Ovary (tissue), 7 donors: ENCODE measurements at regions not wholly inside any gene's neighbourhood (a gene's known extent, or its start where the extent isn't known, plus 50 kb on each side); places are given as distances from the start of the nearest gene placed in this dataset.

Source experiments
- DNase-seq, 5 donors: peaks; one replicate each; pipeline ENCODE4 v3.0.0-alpha.2; 2019 to 2020
- H3K27ac ChIP-seq, 2 donors: fragments of 200-600 bp; one replicate each; pipeline versions ENCODE4 v1.5.1 to v1.8.0; 2019 to 2022
- H3K27me3 ChIP-seq: fragments of 200-600 bp; one replicate; pipeline ENCODE4 v1.8.0; 2022
- H3K36me3 ChIP-seq: fragments of 200-600 bp; sonication (generic); one replicate; pipeline ENCODE4 v1.5.1; 2019
- H3K4me1 ChIP-seq: one replicate; pipeline ENCODE4 v1.8.1; 2013; ENCODE audit warnings: mild to moderate bottlenecking, moderate library complexity; ENCODE audit not compliant: insufficient read depth
- H3K4me3 ChIP-seq: fragments of 200-600 bp; sonication (generic); one replicate; pipeline ENCODE4 v1.5.1; 2017
- H3K9me3 ChIP-seq, 2 donors: fragments of 200-600 bp in 1 of 2; sonication (generic) in 1 of 2; one replicate each; pipeline versions ENCODE4 v1.5.1 to v1.8.1; 2013 to 2019; ENCODE audit warnings: mild to moderate bottlenecking in 1 of 2, moderate library complexity in 1 of 2
- CTCF ChIP-seq, 3 donors: fragments of 450-650 bp in 2 of 3; fragments of 200-600 bp in 1 of 3; IDR thresholded peaks; one replicate each; pipeline versions ENCODE4 v1.5.1 to v1.8.0; 2016 to 2022; ENCODE audit warnings: antibody characterized with exemption in 3 of 3, mild to moderate bottlenecking in 1 of 3
- EP300 ChIP-seq: sonication (generic); formaldehyde crosslinking; IDR thresholded peaks from one replicate; pipeline ENCODE4 v1.6.1; 2017; ENCODE audit warnings: antibody characterized with exemption
- POLR2A ChIP-seq: fragments of 450-650 bp; IDR thresholded peaks from one replicate; pipeline ENCODE4 v1.6.1; 2017; ENCODE audit warnings: antibody characterized with exemption, mild to moderate bottlenecking, moderate library complexity
- WGBS, 3 donors: extraction: QIAGEN DNeasy Blood & Tissue Kit in 1 of 3; methylation state at CpG; one replicate each; pipeline versions ENCODE4 v1.1.5 to v1.1.7; 2013 to 2017; 5-methylcytosine and 5-hydroxymethylcytosine counted together
- intact Hi-C, 4 donors: fragments of 100-400 bp; cut with DNase I; formaldehyde crosslinking; loops; one replicate each; pipeline versions ENCODE4 v1.11.0 to v1.15.1; 2022 to 2023
- donor health status: DM: no; HTN: no; CAD: no; lungs with moderate emphysema.
- donor health status: DM: no; HTN: no; CAD: no.
- donor health status: Bipolar disorder and iron deficiency.
- donor health status: DM: no; HTN: no; CAD: no.
- donor health status: DM: yes; HTN: yes; CAD: no.

DNA sequence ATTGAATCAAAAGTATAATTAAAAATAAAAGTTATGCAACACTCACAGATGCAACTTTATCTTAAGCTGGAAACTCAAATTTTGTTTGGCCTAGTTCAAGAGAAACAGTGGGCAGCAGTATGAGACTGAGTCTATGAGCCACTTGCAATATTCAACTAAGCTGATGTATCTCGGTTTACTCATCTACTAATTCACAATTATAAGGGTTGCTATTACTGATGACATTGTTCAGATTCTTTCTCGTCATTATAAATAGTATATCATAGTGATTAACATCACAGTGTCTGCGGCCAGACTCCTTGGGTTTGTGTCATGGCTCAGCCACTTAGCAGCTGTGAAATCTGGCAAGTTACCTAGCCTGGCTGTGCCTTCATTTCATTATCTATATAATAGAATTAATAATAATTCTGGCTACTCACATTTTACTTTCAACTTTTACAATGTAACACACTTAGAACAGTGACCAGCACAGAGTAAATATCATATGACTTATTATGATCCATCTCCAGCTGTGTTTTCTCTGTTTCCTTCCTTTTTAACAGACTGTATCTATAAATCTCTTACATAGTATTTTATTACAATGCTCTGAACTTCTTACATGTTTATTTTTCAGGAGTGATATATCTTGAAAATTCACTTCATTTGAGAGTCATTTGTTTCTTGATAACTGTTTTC is 194.3 kb upstream of the RGS18 start:
- no peak for DNase-seq
- no peak for TF ChIP-seq POLR2A
- no peak for TF ChIP-seq CTCF (IDR thresholded peaks at IDR 0.05)
- no peak for TF ChIP-seq EP300
- no peaks in the 10 kb centered on the region for H3K27me3 ChIP-seq
- H3K36me3 ChIP-seq: no peaks in the 10 kb centered on the region
- no peak overlapping the region for H3K4me3 ChIP-seq
- no peak overlapping the region for H3K27ac ChIP-seq
- WGBS, 3 donors: 10 to 28% (median 18%) methylated on average over 3 of the region's 3 CpGs
- intact Hi-C loops: no loop called here
- no peaks in the 10 kb centered on the region for H3K9me3 ChIP-seq
- no peaks in the 10 kb centered on the region for H3K4me1 ChIP-seq

GRCh38 chr1:191969290-191969689 is 189.0 kb upstream of the RGS18 start:
- intact Hi-C loops: no loop called here

GRCh38 chr1:191970116-191970515 is 188.1 kb upstream of the RGS18 start:
- 93 to 97% (median 94%) methylated on average over 1 of the region's 1 CpG for WGBS, 3 donors
- intact Hi-C loops: no loop called here
- TF ChIP-seq POLR2A (no peak), CTCF (IDR thresholded peaks at IDR 0.05) (no peak), EP300 (no peak)

More at GRCh38 chr1:191969290-191969689, 189.0 kb upstream of the RGS18 start:
- Histone ChIP-seq H3K4me3 (no peak overlapping the region), H3K9me3 (no peaks in the 10 kb centered on the region), H3K36me3 (no peaks in the 10 kb centered on the region), H3K27ac (no peak overlapping the region), H3K27me3 (no peaks in the 10 kb centered on the region), H3K4me1 (no peaks in the 10 kb centered on the region)
- TF ChIP-seq CTCF (IDR thresholded peaks at IDR 0.05): no peak
- no peak for TF ChIP-seq POLR2A
- no peak for TF ChIP-seq EP300
- no peak for DNase-seq
- WGBS, 3 donors: 91 to 96% (median 93%) methylated on average over 5 of the region's 5 CpGs

DNA sequence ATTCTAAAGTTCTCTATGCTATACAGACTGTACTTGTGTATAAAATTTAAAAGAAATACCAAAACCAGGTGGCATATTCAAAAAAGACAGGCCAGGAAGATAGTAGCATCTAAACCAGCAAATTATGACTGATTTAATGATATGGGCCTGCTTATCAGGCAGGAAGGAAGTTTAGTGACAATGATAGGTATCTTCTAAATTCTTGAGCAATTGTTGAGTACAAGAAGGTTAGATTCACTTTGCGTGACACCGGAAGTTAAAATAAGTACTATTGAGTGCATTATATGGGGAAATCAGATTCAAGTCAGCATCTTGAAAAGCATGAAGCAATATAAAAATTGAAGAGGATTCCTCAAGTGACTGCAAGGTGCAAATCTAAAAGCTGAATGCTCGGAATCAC is 186.8 kb upstream of the RGS18 start:
- TF ChIP-seq CTCF (IDR thresholded peaks at IDR 0.05) (no peak), POLR2A (no peak), EP300 (no peak)
- H3K36me3 ChIP-seq: no peaks in the 10 kb centered on the region
- no peaks in the 10 kb centered on the region for H3K9me3 ChIP-seq
- no peaks in the 10 kb centered on the region for H3K4me1 ChIP-seq
- WGBS, 3 donors: 89 to 93% (median 91%) methylated on average over 3 of the region's 3 CpGs
- H3K27ac ChIP-seq: no peak overlapping the region
- intact Hi-C loops: no loop called here
- H3K27me3 ChIP-seq: no peaks in the 10 kb centered on the region
- no peak overlapping the region for H3K4me3 ChIP-seq
- no peak for DNase-seq

More at GRCh38 chr1:191970116-191970515, 188.1 kb upstream of the RGS18 start:
- no peak for DNase-seq
- Histone ChIP-seq H3K27ac (no peak overlapping the region), H3K27me3 (no peaks in the 10 kb centered on the region), H3K36me3 (no peaks in the 10 kb centered on the region), H3K9me3 (no peaks in the 10 kb centered on the region), H3K4me1 (no peaks in the 10 kb centered on the region), H3K4me3 (no peak overlapping the region)
